Type B pancreatic cell (in vitro differentiated cells): ENCODE measurements at regions not wholly inside any gene's neighbourhood (a gene's known extent, or its start where the extent isn't known, plus 50 kb on each side); places are given as distances from the start of the nearest gene placed in this dataset.

Source experiments
- DNase-seq: peaks from one replicate; pipeline ENCODE4 v3.0.0; 2021; ENCODE audit warnings: mixed read lengths; ENCODE audit not compliant: unreplicated experiment; ENCODE audit errors: extremely low spot score
- H3K27ac Mint-ChIP-seq: 2 replicates; pipeline ENCODE4 v1.8.0; 2021; ENCODE audit warnings: mild to moderate bottlenecking, mixed read lengths
- H3K27me3 Mint-ChIP-seq: 2 replicates; pipeline ENCODE4 v1.8.0; 2021; ENCODE audit warnings: mixed read lengths
- H3K36me3 Mint-ChIP-seq: 2 replicates; pipeline ENCODE4 v1.8.0; 2021; ENCODE audit warnings: mixed read lengths
- H3K4me1 Mint-ChIP-seq: one replicate; pipeline ENCODE4 v1.8.0; 2021; ENCODE audit warnings: mixed read lengths; ENCODE audit not compliant: unreplicated experiment
- H3K4me3 Mint-ChIP-seq: 2 replicates; pipeline ENCODE4 v1.8.0; 2021; ENCODE audit warnings: mild to moderate bottlenecking, mixed read lengths
- H3K9me3 Mint-ChIP-seq: 2 replicates; pipeline ENCODE4 v1.8.0; 2021; ENCODE audit warnings: mixed read lengths
- CTCF ChIP-seq: fragments of 200-600 bp; sonication (generic); conservative IDR thresholded peaks from 2 replicates; pipeline ENCODE4 v1.5.0; 2021; ENCODE audit warnings: antibody characterized with exemption, mild to moderate bottlenecking

- Mint-ChIP-seq H3K27me3 (peaks cover 31% of the 10 kb centered on the region), H3K36me3 (no peaks in the 10 kb centered on the region), H3K9me3 (no peaks in the 10 kb centered on the region), H3K27ac (no peak overlapping the region), H3K4me1 (no peaks in the 10 kb centered on the region), H3K4me3 (no peak overlapping the region)
- no peak for DNase-seq
- TF ChIP-seq CTCF: no peak
Measured at GRCh38 chr15:96767703-96768434, 437.4 kb downstream of the NR2F2 start.

- peaks cover 32% of the 10 kb centered on the region for H3K27me3 Mint-ChIP-seq
- H3K9me3 Mint-ChIP-seq: no peaks in the 10 kb centered on the region
- no peak for DNase-seq
- H3K27ac Mint-ChIP-seq: no peak overlapping the region
- H3K4me3 Mint-ChIP-seq: no peak overlapping the region
- H3K36me3 Mint-ChIP-seq: no peaks in the 10 kb centered on the region
- no peaks in the 10 kb centered on the region for H3K4me1 Mint-ChIP-seq
- no peak for TF ChIP-seq CTCF
Measured at GRCh38 chr15:96768435-96768789, 437.9 kb downstream of the NR2F2 start.

- DNase-seq: no peak
- Mint-ChIP-seq H3K4me3 (no peak overlapping the region), H3K36me3 (no peaks in the 10 kb centered on the region), H3K9me3 (no peaks in the 10 kb centered on the region), H3K4me1 (no peaks in the 10 kb centered on the region), H3K27ac (no peak overlapping the region), H3K27me3 (peaks cover 34% of the 10 kb centered on the region)
- TF ChIP-seq CTCF: no peak
Measured at GRCh38 chr15:96771035-96771434, 440.5 kb downstream of the NR2F2 start.

GRCh38 chr15:96774216-96774615 lies 443.7 kb downstream of the NR2F2 start:
- peaks cover 41% of the 10 kb centered on the region for H3K27me3 Mint-ChIP-seq
- peaks cover 7% of the 10 kb centered on the region for H3K9me3 Mint-ChIP-seq
- DNase-seq: no peak
- no peaks in the 10 kb centered on the region for H3K4me1 Mint-ChIP-seq
- no peak overlapping the region for H3K4me3 Mint-ChIP-seq
- H3K36me3 Mint-ChIP-seq: no peaks in the 10 kb centered on the region
- TF ChIP-seq CTCF: no peak
- H3K27ac Mint-ChIP-seq: no peak overlapping the region

GRCh38 chr15:96783746-96784145 lies 453.2 kb downstream of the NR2F2 start:
- DNase-seq: no peak
- Mint-ChIP-seq H3K4me1 (no peaks in the 10 kb centered on the region), H3K9me3 (peaks cover 4% of the 10 kb centered on the region), H3K27me3 (peaks cover 31% of the 10 kb centered on the region), H3K4me3 (no peak overlapping the region), H3K27ac (no peak overlapping the region), H3K36me3 (no peaks in the 10 kb centered on the region)
- no peak for TF ChIP-seq CTCF
